SK-N-SH treated with all-trans-retinoic acid at 6 μM for 48 hours (cell line): ENCODE measurements at regions not wholly inside any gene's neighbourhood (a gene's known extent, or its start where the extent isn't known, plus 50 kb on each side); places are given as distances from the start of the nearest gene placed in this dataset.

Source experiments
- ATAC-seq: fragments of 200-7000 bp; cut with Tn5 transposase; 3 replicates; pipeline ENCODE4 v1.9.1; 2020; ENCODE audit warnings: mild to moderate bottlenecking, moderate library complexity
- BACH2 ChIP-seq: fragments of 250-450 bp; sonication (Bioruptor Pico); IDR thresholded peaks from 2 replicates; pipeline ENCODE4 v1.9.0; 2021; ENCODE audit warnings: mild to moderate bottlenecking, borderline replicate concordance
- CSRNP3 ChIP-seq: fragments of 250-450 bp; sonication (Bioruptor Pico); IDR thresholded peaks from 2 replicates; pipeline ENCODE4 v1.5.1; 2021; ENCODE audit warnings: mild to moderate bottlenecking, moderate library complexity
- ESRRG ChIP-seq: fragments of 250-450 bp; sonication (Bioruptor Pico); IDR thresholded peaks from 2 replicates; pipeline ENCODE4 v1.6.1; 2021; ENCODE audit warnings: mild to moderate bottlenecking
- GLIS3 ChIP-seq: fragments of 250-450 bp; sonication (Bioruptor Pico); IDR thresholded peaks from 2 replicates; pipeline ENCODE4 v1.5.0; 2020; ENCODE audit warnings: mild to moderate bottlenecking, moderate library complexity
- ISL1 ChIP-seq: fragments of 250-450 bp; sonication (Bioruptor Pico); IDR thresholded peaks from 2 replicates; pipeline ENCODE4 v2.1.2; 2022; ENCODE audit warnings: mild to moderate bottlenecking, moderate library complexity
- OSR1 ChIP-seq: fragments of 250-450 bp; sonication (Bioruptor Pico); IDR thresholded peaks from 2 replicates; pipeline ENCODE4 v1.8.0; 2022; ENCODE audit warnings: moderate library complexity, mild to moderate bottlenecking, inconsistent platforms
- PATZ1 ChIP-seq: fragments of 250-450 bp; sonication (Bioruptor Pico); IDR thresholded peaks from 2 replicates; pipeline ENCODE4 v1.8.0; 2020; ENCODE audit warnings: mild to moderate bottlenecking, moderate library complexity, borderline replicate concordance
- POU6F1 ChIP-seq: fragments of 250-450 bp; sonication (Bioruptor Pico); IDR thresholded peaks from 2 replicates; pipeline ENCODE4 v1.8.0; 2021; ENCODE audit warnings: low read depth, mild to moderate bottlenecking, moderate library complexity, borderline replicate concordance
- PPARA ChIP-seq: fragments of 250-450 bp; sonication (Bioruptor Pico); IDR thresholded peaks from 2 replicates; pipeline ENCODE4 v1.5.0; 2020; ENCODE audit warnings: mild to moderate bottlenecking, borderline replicate concordance
- RARB ChIP-seq: fragments of 250-450 bp; sonication (Bioruptor Pico); IDR thresholded peaks from 2 replicates; pipeline ENCODE4 v1.8.0; 2021; ENCODE audit warnings: mild to moderate bottlenecking, moderate library complexity
- SNAI2 ChIP-seq: fragments of 250-450 bp; sonication (Bioruptor Pico); IDR thresholded peaks from 2 replicates; pipeline ENCODE4 v1.5.0; 2020; ENCODE audit warnings: mild to moderate bottlenecking, moderate library complexity
- TOX ChIP-seq: fragments of 250-450 bp; sonication (Bioruptor Pico); IDR thresholded peaks from 2 replicates; pipeline ENCODE4 v1.8.0; 2021; ENCODE audit warnings: mild to moderate bottlenecking, moderate library complexity, borderline replicate concordance
- ZC3H10 ChIP-seq: fragments of 250-450 bp; sonication (Bioruptor Pico); IDR thresholded peaks from 2 replicates; pipeline ENCODE4 v1.5.1; 2021; ENCODE audit warnings: mild to moderate bottlenecking, moderate library complexity
- ZFP3 ChIP-seq: fragments of 250-450 bp; sonication (Bioruptor Pico); IDR thresholded peaks from 2 replicates; pipeline ENCODE4 v1.5.0; 2020; ENCODE audit warnings: mild to moderate bottlenecking, moderate library complexity
- ZFP30 ChIP-seq: fragments of 450-650 bp; formaldehyde crosslinking; IDR thresholded peaks from 2 replicates; pipeline ENCODE4 v1.5.0; 2022; ENCODE audit warnings: mild to moderate bottlenecking, moderate library complexity
- ZNF565 ChIP-seq: fragments of 450-650 bp; formaldehyde crosslinking; conservative IDR thresholded peaks from 2 replicates; pipeline ENCODE4 v1.5.0; 2020; ENCODE audit warnings: low read depth, mild to moderate bottlenecking, moderate library complexity
- ZNF70 ChIP-seq: fragments of 450-650 bp; formaldehyde crosslinking; IDR thresholded peaks from 2 replicates; pipeline ENCODE4 v1.5.0; 2020; ENCODE audit warnings: mild to moderate bottlenecking, moderate library complexity
- ZNF8 ChIP-seq: fragments of 450-650 bp; formaldehyde crosslinking; IDR thresholded peaks from 2 replicates; pipeline ENCODE4 v1.5.0; 2020; ENCODE audit warnings: mild to moderate bottlenecking, moderate library complexity
- TF ChIP-seq, protein P1 (sequence below): fragments of 250-450 bp; sonication (Bioruptor Pico); IDR thresholded peaks from 2 replicates; pipeline ENCODE4 v1.5.0; 2020; ENCODE audit warnings: mild to moderate bottlenecking, moderate library complexity
- TF ChIP-seq, protein P2 (sequence below): fragments of 250-450 bp; sonication (Bioruptor Pico); IDR thresholded peaks from 2 replicates; pipeline ENCODE4 v1.5.1; 2020; ENCODE audit warnings: low read depth, mild to moderate bottlenecking, moderate library complexity

GRCh38 chr4:155572106-155572703 is 94.4 kb upstream of the GUCY1A1 start:
- TF ChIP-seq ZNF70 (CRISPR knock-in tag) = no peak
- TF ChIP-seq BACH2 (CRISPR knock-in tag) = no peak
- ATAC-seq = no peak

DNA sequence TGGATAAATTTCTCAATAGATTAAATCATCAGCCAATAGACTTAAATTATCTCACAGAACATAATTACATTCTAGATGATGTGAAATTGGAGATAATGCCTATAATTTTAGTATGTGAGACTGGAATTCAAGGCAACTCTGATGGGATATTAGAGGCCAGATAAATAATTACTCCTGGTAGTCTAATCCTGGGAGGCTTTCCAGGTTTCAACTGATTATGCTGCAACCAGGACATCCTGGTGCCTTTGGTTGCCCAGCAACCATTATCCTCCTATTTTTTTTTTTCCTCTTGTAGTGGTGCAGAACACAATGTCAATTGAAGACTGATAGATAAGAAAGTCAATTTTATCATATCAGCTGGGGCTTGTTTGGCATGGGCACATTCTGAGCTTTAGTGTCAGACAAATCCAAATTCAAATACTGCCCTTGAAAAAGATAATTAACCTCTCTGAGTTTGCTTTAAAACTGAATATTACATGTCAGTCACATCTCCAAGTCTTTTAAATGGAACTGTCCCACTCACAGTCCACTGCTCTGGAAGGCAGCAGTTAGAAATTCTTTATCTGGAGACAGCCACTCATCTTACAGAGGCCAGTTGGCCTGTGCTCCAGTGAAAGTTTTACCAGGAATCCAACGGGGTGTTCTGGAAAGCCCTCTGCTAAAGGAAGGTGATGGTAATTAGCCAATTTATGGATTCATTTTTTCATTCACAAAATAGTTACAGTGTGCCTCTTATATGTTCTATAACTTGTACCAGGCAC is 95.3 kb upstream of the GUCY1A1 start:
- TF ChIP-seq ISL1 (peak; percentile 82), ESRRG (CRISPR knock-in tag) (no peak), BACH2 (CRISPR knock-in tag) (no peak), ZFP30 (CRISPR knock-in tag) (no peak), ZNF70 (CRISPR knock-in tag) (peak; percentile 89), GLIS3 (CRISPR knock-in tag) (peak; percentile 20; the same call in 1 of the 2 replicates)
- TF ChIP-seq, protein P1, sequence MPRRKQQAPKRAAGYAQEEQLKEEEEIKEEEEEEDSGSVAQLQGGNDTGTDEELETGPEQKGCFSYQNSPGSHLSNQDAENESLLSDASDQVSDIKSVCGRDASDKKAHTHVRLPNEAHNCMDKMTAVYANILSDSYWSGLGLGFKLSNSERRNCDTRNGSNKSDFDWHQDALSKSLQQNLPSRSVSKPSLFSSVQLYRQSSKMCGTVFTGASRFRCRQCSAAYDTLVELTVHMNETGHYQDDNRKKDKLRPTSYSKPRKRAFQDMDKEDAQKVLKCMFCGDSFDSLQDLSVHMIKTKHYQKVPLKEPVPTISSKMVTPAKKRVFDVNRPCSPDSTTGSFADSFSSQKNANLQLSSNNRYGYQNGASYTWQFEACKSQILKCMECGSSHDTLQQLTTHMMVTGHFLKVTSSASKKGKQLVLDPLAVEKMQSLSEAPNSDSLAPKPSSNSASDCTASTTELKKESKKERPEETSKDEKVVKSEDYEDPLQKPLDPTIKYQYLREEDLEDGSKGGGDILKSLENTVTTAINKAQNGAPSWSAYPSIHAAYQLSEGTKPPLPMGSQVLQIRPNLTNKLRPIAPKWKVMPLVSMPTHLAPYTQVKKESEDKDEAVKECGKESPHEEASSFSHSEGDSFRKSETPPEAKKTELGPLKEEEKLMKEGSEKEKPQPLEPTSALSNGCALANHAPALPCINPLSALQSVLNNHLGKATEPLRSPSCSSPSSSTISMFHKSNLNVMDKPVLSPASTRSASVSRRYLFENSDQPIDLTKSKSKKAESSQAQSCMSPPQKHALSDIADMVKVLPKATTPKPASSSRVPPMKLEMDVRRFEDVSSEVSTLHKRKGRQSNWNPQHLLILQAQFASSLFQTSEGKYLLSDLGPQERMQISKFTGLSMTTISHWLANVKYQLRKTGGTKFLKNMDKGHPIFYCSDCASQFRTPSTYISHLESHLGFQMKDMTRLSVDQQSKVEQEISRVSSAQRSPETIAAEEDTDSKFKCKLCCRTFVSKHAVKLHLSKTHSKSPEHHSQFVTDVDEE = no peak
- no peak for ATAC-seq

DNA sequence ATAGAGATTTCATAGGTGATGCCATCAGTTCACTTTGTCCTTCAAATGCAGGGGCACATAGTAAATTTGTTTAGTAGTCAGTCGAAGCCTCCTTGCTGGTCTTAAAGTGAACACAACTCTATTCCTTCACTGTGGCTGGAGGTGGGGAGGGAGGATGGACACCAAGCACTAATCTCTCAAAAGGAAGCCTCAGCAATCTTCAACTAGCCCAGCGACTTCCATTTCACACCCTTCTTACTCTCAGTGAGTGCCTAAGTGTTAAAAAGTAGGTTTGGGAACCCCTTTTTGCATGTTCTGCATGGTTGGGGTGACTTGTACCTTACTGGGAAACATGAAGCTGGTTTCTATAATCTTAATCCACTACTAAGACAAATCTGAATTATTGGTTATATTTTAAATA is 96.0 kb upstream of the GUCY1A1 start:
- TF ChIP-seq OSR1 (CRISPR knock-in tag) (no peak), ESRRG (CRISPR knock-in tag) (no peak), CSRNP3 (CRISPR knock-in tag) (no peak), ZFP3 (CRISPR knock-in tag) (no peak), BACH2 (CRISPR knock-in tag) (no peak), ISL1 (no peak), PATZ1 (CRISPR knock-in tag) (no peak), PPARA (CRISPR knock-in tag) (no peak), SNAI2 (no peak), RARB (CRISPR knock-in tag) (no peak), ZNF70 (CRISPR knock-in tag) (no peak), ZNF8 (CRISPR knock-in tag) (no peak), ZNF565 (CRISPR knock-in tag) (no peak), TOX (CRISPR knock-in tag) (no peak), GLIS3 (CRISPR knock-in tag) (no peak), POU6F1 (CRISPR knock-in tag) (no peak), ZC3H10 (no peak)
- TF ChIP-seq, protein P1 = no peak
- TF ChIP-seq, protein P2, sequence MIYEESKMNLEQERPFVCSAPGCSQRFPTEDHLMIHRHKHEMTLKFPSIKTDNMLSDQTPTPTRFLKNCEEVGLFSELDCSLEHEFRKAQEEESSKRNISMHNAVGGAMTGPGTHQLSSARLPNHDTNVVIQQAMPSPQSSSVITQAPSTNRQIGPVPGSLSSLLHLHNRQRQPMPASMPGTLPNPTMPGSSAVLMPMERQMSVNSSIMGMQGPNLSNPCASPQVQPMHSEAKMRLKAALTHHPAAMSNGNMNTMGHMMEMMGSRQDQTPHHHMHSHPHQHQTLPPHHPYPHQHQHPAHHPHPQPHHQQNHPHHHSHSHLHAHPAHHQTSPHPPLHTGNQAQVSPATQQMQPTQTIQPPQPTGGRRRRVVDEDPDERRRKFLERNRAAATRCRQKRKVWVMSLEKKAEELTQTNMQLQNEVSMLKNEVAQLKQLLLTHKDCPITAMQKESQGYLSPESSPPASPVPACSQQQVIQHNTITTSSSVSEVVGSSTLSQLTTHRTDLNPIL (CRISPR knock-in tag) = no peak
- ATAC-seq = no peak
